ENCODE measurements at regions not wholly inside any gene's neighbourhood (a gene's known extent, or its start where the extent isn't known, plus 50 kb on each side); places are given as distances from the start of the nearest gene placed in this dataset.

DNA sequence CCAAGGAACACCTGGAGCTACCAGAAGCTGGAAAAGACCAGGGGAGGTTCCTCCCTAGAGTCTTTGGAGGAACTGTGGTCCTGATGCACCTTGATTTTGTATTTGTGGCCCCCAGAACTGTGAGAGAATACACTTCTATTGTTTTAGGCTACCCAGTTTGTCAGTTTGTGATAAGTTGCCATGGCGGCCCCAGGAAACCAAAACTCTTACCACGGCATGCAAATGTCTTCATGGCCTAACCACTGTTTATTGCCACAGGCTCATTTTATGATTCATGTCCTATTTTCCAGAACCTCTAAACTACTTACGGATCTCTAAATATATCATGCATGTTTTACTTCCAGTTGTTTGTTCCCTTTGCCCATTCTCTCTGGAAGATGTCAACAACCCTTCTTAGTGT, 1250.7 kb upstream of the FAM98A start:
- TF ChIP-seq CTCF (IDR thresholded peaks at IDR 0.05) (no peak), POLR2A (IDR thresholded peaks at IDR 0.05) (no peak)
